ENCODE measurements at regions not wholly inside any gene's neighbourhood (a gene's known extent, or its start where the extent isn't known, plus 50 kb on each side); places are given as distances from the start of the nearest gene placed in this dataset.
"Not testable (repeated sequence)": the region's sequence is repeated elsewhere in the genome, so short reads cannot be mapped to it uniquely, and the experiment has no call there.

DNA sequence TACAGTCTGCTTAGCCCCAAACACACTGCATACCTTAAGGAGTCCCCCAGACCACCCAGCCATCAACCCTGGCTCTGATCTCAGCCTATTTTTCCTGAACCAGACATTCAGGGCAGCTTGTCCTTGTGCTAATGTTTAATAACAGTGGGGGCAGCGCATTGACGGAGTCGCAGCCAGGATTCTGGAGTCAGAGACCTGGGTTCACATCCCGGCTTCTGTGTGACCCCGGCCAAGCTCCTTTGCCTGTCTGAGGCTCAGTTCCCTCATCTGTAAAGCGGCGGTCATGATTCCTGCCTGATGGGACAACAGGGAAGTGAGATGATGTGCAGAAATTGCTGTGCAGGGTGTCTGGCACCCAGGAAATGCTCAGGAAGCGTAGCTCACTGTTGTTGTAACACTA, 63.1 kb downstream of the MATN1 start:
- H3K9me3 ChIP-seq (ENCODE audit: control insufficient read depth in 1 of 2, low read length in 2 of 2) = no peaks in the 10 kb centered on the region
- no peak overlapping the region for H3K27ac ChIP-seq (ENCODE audit: low read length)
- H3K4me3 ChIP-seq (ENCODE audit: low read depth in 1 of 2, low read length in 2 of 2) = no peak overlapping the region
- no peaks in the 10 kb centered on the region for H3K27me3 ChIP-seq (ENCODE audit: low read depth, low read length)
- H3K36me3 ChIP-seq (ENCODE audit: control insufficient read depth in 1 of 2, insufficient read depth in 2 of 2, low read length in 2 of 2) = no peaks in the 10 kb centered on the region
- peaks cover 0 to 7% of the 10 kb centered on the region in 2 donors for H3K4me1 ChIP-seq (ENCODE audit: control insufficient read depth in 1 of 2, insufficient read depth in 2 of 2, low read length in 2 of 2)

DNA sequence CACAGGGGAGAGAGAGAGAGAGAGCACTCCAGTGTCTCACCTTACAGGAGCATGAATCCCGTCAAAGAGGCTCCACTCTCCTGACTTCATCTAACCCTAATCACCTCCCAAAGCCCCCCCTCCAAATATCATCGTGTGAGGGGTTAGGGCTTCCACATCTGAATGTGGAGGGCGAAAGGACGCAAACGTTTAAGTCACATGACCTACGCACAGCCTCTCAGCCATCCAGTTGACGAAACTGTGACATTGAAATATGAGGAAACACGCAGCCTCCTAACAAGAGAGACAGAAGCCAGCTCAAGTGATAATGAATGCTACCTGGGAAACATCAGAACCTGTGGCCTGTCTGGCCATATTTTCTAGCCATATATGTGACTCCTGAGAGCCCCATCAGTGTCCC, 63.7 kb downstream of the MATN1 start:
- Histone ChIP-seq H3K4me3 (ENCODE audit: low read depth in 1 of 2, low read length in 2 of 2) (no peak overlapping the region), H3K9me3 (ENCODE audit: control insufficient read depth in 1 of 2, low read length in 2 of 2) (no peaks in the 10 kb centered on the region), H3K36me3 (ENCODE audit: control insufficient read depth in 1 of 2, insufficient read depth in 2 of 2, low read length in 2 of 2) (no peaks in the 10 kb centered on the region), H3K27me3 (ENCODE audit: low read depth, low read length) (no peaks in the 10 kb centered on the region), H3K27ac (ENCODE audit: low read length) (no peak overlapping the region), H3K4me1 (ENCODE audit: control insufficient read depth in 1 of 2, insufficient read depth in 2 of 2, low read length in 2 of 2) (peaks cover 0 to 7% of the 10 kb centered on the region in 2 donors)

DNA sequence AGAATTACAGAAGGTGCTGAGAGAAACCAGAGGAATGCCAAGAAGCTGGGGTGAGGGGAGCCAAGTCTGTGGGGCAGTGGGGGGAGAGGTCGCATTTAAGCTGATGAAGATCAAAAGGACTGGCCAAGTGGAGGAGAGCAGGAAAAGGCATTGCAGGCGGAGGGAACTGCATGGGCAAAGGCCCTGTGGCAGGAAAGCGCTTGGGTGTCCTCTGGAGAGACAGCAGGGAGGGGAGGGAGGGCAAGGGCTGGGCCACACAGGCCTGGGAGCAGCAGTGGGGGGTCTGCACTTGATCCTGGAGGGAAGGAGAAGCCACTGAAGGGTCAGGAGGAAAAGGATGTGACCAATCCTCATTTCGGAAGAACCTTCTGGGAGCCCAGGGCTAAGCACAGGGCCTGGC, 65.0 kb downstream of the MATN1 start:
- not testable (repeated sequence) for H3K4me1 ChIP-seq (ENCODE audit: control insufficient read depth in 1 of 2, insufficient read depth in 2 of 2, low read length in 2 of 2); H3K36me3 ChIP-seq (ENCODE audit: control insufficient read depth in 1 of 2, insufficient read depth in 2 of 2, low read length in 2 of 2); H3K4me3 ChIP-seq (ENCODE audit: low read depth in 1 of 2, low read length in 2 of 2); H3K9me3 ChIP-seq (ENCODE audit: control insufficient read depth in 1 of 2, low read length in 2 of 2); H3K27me3 ChIP-seq (ENCODE audit: low read depth, low read length); H3K27ac ChIP-seq (ENCODE audit: low read length)

DNA sequence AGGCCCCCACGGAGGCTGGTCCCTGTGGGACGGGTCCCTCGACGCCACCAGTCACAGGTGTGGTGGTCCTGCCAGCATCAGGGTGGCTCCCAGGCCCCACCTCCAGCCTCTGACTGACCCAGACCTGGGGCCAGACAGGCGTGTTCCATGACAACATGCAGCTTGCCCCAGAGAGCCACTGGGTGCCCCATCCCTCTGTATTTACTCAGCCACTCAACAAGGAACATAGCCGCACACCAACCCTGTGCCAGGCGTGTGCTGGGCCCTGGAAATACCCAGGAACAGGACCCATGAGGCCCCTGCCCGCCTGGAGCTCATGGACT, 65.4 kb downstream of the MATN1 start:
- H3K36me3 ChIP-seq (ENCODE audit: control insufficient read depth in 1 of 2, insufficient read depth in 2 of 2, low read length in 2 of 2) = no peaks in the 10 kb centered on the region
- no peak overlapping the region for H3K4me3 ChIP-seq (ENCODE audit: low read depth in 1 of 2, low read length in 2 of 2)
- H3K9me3 ChIP-seq (ENCODE audit: control insufficient read depth in 1 of 2, low read length in 2 of 2) = no peaks in the 10 kb centered on the region
- no peak overlapping the region for H3K27ac ChIP-seq (ENCODE audit: low read length)
- peaks cover 0 to 4% of the 10 kb centered on the region in 2 donors for H3K4me1 ChIP-seq (ENCODE audit: control insufficient read depth in 1 of 2, insufficient read depth in 2 of 2, low read length in 2 of 2)
- H3K27me3 ChIP-seq (ENCODE audit: low read depth, low read length) = no peaks in the 10 kb centered on the region

DNA sequence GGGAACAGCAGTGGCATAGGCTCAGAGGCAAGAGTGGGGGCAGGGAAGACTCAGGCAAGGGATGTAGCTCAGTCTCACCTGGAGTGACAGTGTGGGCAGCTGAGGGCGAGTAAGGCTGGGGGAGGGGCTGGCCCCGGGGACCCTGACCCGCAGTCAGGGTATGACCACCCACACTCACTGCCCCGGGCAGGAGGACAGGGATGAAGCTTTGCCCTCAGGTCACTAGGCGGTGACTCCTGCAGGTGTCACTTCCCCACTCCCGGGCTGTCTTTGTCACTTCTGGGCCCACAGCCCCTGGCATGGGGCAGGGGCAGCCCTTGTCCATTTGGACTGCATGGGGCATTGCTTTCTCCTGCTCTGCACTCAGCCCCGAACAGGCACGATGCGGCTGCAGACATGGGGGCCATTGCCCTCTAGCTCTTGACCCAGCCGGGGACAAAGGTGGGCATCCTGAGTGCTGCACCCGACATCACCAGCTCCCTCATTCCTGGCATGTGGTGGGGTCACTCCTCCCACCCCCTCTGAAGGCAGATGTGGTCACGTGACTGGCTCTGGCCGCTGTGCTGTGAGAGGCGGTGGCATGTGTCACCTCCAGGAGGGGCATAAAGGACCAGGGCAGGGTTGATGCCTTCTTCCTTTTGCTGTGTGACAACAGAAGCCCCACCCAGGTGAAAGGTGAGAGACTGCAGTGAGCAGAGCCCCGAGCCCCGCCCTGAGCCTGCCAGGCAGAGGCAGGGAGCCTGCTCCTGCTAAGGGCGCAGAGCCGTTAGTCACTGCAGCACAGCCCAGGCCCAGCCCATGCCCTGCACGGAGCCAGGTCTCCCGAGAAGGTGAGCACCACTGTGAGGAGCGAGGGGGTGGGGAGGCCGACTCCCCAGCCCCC, 66.0 kb downstream of the MATN1 start:
- H3K9me3 ChIP-seq (ENCODE audit: control insufficient read depth in 1 of 2, low read length in 2 of 2) = no peaks in the 10 kb centered on the region
- H3K4me3 ChIP-seq (ENCODE audit: low read depth in 1 of 2, low read length in 2 of 2) = no peak overlapping the region
- H3K36me3 ChIP-seq (ENCODE audit: control insufficient read depth in 1 of 2, insufficient read depth in 2 of 2, low read length in 2 of 2) = no peaks in the 10 kb centered on the region
- no peaks in the 10 kb centered on the region for H3K4me1 ChIP-seq (ENCODE audit: control insufficient read depth in 1 of 2, insufficient read depth in 2 of 2, low read length in 2 of 2)
- no peaks in the 10 kb centered on the region for H3K27me3 ChIP-seq (ENCODE audit: low read depth, low read length)
- no peak overlapping the region for H3K27ac ChIP-seq (ENCODE audit: low read length)

DNA sequence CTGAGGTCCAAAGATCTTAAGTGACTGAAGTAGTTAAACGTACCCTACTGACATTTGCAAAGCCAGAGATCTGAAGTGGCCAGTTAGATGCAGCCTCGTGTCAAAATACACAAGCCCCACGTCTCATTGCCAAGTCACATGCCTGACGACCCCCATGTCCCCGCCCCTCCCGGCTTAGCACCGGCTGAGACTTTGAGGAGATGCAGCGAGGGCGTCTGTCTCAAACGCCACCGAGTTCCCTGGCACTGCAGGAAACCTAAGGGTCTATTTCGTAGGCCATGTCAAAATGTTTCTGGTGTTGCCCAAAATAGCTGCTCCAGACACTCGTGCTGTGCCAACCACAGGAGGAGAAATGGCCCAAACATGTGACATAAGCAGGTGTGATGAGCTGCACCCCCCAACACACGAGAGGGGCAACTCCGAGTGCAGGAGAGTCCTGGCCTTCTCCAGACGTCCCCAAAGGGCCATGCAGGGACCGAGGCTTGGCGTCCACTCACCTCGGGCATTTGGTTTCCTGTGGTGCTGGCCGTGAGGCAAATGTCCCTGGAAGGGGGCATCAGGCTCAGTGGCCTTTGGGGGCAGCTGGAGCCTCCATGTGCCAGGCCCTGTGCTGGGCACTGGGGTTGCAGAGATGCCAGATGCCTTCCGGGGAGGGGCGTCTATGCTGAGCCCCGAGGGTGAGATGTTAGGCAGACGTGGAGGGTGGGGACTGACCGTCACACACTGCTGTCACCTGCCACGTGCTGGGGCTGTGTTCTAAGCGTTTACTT, 67.0 kb downstream of the MATN1 start:
- Histone ChIP-seq H3K9me3 (ENCODE audit: control insufficient read depth in 1 of 2, low read length in 2 of 2) (no peaks in the 10 kb centered on the region), H3K27me3 (ENCODE audit: low read depth, low read length) (no peaks in the 10 kb centered on the region), H3K4me1 (ENCODE audit: control insufficient read depth in 1 of 2, insufficient read depth in 2 of 2, low read length in 2 of 2) (no peaks in the 10 kb centered on the region), H3K36me3 (ENCODE audit: control insufficient read depth in 1 of 2, insufficient read depth in 2 of 2, low read length in 2 of 2) (no peaks in the 10 kb centered on the region), H3K4me3 (ENCODE audit: low read depth in 1 of 2, low read length in 2 of 2) (no peak overlapping the region), H3K27ac (ENCODE audit: low read length) (no peak overlapping the region)

DNA sequence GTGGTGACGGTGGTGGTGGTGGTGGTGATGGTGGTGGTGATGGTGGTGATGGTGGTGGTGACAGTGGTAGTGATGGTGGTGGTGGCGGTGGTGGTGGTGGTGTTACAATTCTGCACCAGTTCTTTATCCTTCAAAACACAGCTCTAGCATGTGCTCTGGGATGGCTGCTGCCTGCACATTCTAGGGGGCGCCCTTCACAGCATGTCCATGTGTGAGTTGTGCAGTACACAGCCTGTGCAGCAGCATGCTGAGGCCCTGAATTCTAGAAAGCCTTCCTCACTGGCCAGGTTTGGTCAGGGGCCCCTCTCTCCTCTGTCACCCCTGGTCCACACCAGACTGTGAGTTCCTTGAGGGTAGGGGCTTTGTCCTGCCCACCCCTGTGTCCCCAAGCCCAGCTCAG, 67.7 kb downstream of the MATN1 start:
- no peaks in the 10 kb centered on the region for H3K9me3 ChIP-seq (ENCODE audit: control insufficient read depth in 1 of 2, low read length in 2 of 2)
- H3K27me3 ChIP-seq (ENCODE audit: low read depth, low read length) = no peaks in the 10 kb centered on the region
- no peak overlapping the region for H3K4me3 ChIP-seq (ENCODE audit: low read depth in 1 of 2, low read length in 2 of 2)
- H3K36me3 ChIP-seq (ENCODE audit: control insufficient read depth in 1 of 2, insufficient read depth in 2 of 2, low read length in 2 of 2) = no peaks in the 10 kb centered on the region
- H3K27ac ChIP-seq (ENCODE audit: low read length) = no peak overlapping the region
- H3K4me1 ChIP-seq (ENCODE audit: control insufficient read depth in 1 of 2, insufficient read depth in 2 of 2, low read length in 2 of 2) = no peaks in the 10 kb centered on the region

DNA sequence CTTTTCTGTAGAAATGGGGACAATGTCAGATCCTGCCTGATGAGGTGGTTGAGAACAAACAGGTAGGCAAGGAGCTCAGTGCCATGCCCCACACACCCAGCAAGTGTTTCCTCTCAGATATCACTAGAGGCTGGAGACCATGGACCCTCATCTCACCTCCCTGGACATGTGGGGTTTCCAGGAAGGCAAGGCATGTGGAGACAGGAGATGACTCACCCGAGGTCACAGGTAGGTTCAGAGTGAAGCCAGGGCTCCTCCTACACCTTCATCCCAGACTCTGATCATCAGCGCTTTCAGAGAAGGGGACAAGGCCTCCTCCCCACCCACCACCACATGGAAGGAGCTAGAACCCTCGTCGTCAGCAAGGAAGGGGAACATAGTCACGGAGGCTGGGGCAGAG, 69.2 kb downstream of the MATN1 start:
- Histone ChIP-seq H3K27ac (ENCODE audit: low read length) (no peak overlapping the region), H3K4me1 (ENCODE audit: control insufficient read depth in 1 of 2, insufficient read depth in 2 of 2, low read length in 2 of 2) (no peaks in the 10 kb centered on the region), H3K9me3 (ENCODE audit: control insufficient read depth in 1 of 2, low read length in 2 of 2) (no peaks in the 10 kb centered on the region), H3K4me3 (ENCODE audit: low read depth in 1 of 2, low read length in 2 of 2) (no peak overlapping the region), H3K27me3 (ENCODE audit: low read depth, low read length) (no peaks in the 10 kb centered on the region), H3K36me3 (ENCODE audit: control insufficient read depth in 1 of 2, insufficient read depth in 2 of 2, low read length in 2 of 2) (no peaks in the 10 kb centered on the region)

DNA sequence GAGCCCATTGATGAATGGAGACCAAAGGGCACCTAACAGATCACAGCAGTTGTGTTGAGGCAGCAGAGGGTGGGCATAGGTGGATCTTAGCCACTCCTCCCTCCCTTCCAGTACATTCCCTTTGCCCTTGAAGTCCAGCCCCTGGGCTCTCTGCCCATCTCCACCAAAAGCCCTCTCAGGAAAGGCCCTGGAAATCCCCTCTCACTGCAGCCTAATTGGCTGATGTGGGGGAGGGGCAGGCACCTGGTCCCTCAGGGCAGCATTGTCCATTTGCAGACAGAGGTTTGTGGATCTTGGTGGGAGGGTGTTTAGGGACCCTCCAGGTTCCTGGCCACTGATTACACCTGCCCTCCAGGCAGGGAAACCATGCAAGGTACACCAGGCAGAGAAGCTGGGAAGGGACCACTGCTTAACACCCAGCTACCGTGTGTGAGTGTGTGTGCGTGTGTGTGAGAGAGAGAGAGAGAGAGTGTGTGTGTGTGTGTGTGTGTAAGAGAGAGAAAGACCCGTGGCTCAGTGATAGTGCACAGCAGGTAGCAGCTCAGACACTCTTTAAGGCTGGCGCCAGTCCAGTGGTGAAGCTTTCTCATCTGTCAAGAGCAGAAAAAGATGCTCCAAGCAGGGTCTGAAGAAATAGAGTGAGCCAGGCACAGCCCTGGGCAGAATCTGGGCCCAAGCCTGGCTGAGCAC, 71.1 kb downstream of the MATN1 start:
- no peak overlapping the region for H3K4me3 ChIP-seq (ENCODE audit: low read depth in 1 of 2, low read length in 2 of 2)
- no peaks in the 10 kb centered on the region for H3K4me1 ChIP-seq (ENCODE audit: control insufficient read depth in 1 of 2, insufficient read depth in 2 of 2, low read length in 2 of 2)
- H3K9me3 ChIP-seq (ENCODE audit: control insufficient read depth in 1 of 2, low read length in 2 of 2) = no peaks in the 10 kb centered on the region
- H3K36me3 ChIP-seq (ENCODE audit: control insufficient read depth in 1 of 2, insufficient read depth in 2 of 2, low read length in 2 of 2) = no peaks in the 10 kb centered on the region
- no peak overlapping the region for H3K27ac ChIP-seq (ENCODE audit: low read length)
- no peaks in the 10 kb centered on the region for H3K27me3 ChIP-seq (ENCODE audit: low read depth, low read length)

DNA sequence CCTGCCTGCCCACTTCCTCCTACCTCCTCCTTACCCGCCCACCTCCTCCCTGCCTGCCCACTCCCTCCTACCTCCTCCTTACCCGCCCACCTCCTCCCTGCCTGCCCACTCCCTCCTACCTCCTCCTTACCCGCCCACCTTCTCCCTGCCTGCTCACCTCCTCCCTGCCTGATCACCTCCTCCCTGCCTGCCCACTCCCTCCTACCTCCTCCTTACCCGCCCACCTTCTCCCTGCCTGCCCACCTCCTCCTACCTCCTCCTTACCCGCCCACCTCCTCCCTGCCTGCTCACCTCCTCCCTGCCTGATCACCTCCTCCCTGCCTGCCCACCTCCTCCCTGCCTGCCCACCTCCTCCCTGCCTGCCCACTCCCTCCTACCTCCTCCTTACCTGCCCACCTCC, 72.0 kb downstream of the MATN1 start:
- not testable (repeated sequence) for H3K4me1 ChIP-seq (ENCODE audit: control insufficient read depth in 1 of 2, insufficient read depth in 2 of 2, low read length in 2 of 2); H3K27me3 ChIP-seq (ENCODE audit: low read depth, low read length); H3K36me3 ChIP-seq (ENCODE audit: control insufficient read depth in 1 of 2, insufficient read depth in 2 of 2, low read length in 2 of 2); H3K27ac ChIP-seq (ENCODE audit: low read length); H3K9me3 ChIP-seq (ENCODE audit: control insufficient read depth in 1 of 2, low read length in 2 of 2); H3K4me3 ChIP-seq (ENCODE audit: low read depth in 1 of 2, low read length in 2 of 2)

DNA sequence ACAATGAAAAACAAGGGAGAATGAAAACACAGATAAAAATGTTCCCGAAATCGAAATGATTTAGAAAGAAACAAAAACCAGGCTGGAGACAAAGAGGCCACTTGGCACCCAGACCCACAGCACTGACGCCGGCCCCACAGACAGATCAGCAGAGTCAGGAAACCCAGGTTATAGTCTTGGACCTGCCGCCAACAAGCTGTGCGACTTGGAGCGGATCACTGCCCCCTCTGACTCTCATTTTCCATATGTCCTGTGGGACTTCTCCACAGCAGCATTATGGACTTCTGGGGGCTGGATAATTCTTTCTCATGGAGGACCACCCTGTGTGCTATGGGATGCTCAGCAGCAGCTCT, 72.4 kb downstream of the MATN1 start:
- Histone ChIP-seq H3K36me3 (ENCODE audit: control insufficient read depth in 1 of 2, insufficient read depth in 2 of 2, low read length in 2 of 2) (no peaks in the 10 kb centered on the region), H3K4me1 (ENCODE audit: control insufficient read depth in 1 of 2, insufficient read depth in 2 of 2, low read length in 2 of 2) (no peaks in the 10 kb centered on the region), H3K4me3 (ENCODE audit: low read depth in 1 of 2, low read length in 2 of 2) (no peak overlapping the region), H3K27ac (ENCODE audit: low read length) (no peak overlapping the region), H3K27me3 (ENCODE audit: low read depth, low read length) (no peaks in the 10 kb centered on the region), H3K9me3 (ENCODE audit: control insufficient read depth in 1 of 2, low read length in 2 of 2) (no peaks in the 10 kb centered on the region)
